WTC11 (cell line): ENCODE measurements at regions not wholly inside any gene's neighbourhood (a gene's known extent, or its start where the extent isn't known, plus 50 kb on each side); places are given as distances from the start of the nearest gene placed in this dataset.

ENCODE experiments used
- ATF1 ChIP-seq: sonication (generic); formaldehyde crosslinking; IDR thresholded peaks from 2 replicates; pipeline ENCODE4 v1.8.1; 2023; ENCODE audit warnings: mild to moderate bottlenecking, moderate library complexity, missing genetic modification reagents
- CTCF ChIP-seq: fragments of 200-600 bp; IDR thresholded peaks from 2 replicates; pipeline ENCODE4 v1.8.0; 2022; ENCODE audit warnings: antibody characterized with exemption
- ELF4 ChIP-seq: sonication (generic); formaldehyde crosslinking; IDR thresholded peaks from 2 replicates; pipeline ENCODE4 v1.8.1; 2022; ENCODE audit warnings: low read depth, mild to moderate bottlenecking, moderate library complexity, missing genetic modification reagents
- MAX ChIP-seq: sonication (generic); formaldehyde crosslinking; IDR thresholded peaks from 2 replicates; pipeline ENCODE4 v1.8.0; 2022; ENCODE audit warnings: mild to moderate bottlenecking, missing genetic modification reagents
- SMAD3 ChIP-seq: sonication (generic); formaldehyde crosslinking; IDR thresholded peaks from 2 replicates; pipeline ENCODE4 v1.8.0; 2022; ENCODE audit warnings: missing genetic modification reagents, mild to moderate bottlenecking, borderline replicate concordance
- SMAD4 ChIP-seq: sonication (generic); formaldehyde crosslinking; IDR thresholded peaks from 2 replicates; pipeline ENCODE4 v1.8.0; 2022; ENCODE audit warnings: mild to moderate bottlenecking, missing genetic modification reagents
- TCF7 ChIP-seq: sonication (generic); formaldehyde crosslinking; IDR thresholded peaks from 2 replicates; pipeline ENCODE4 v1.8.0; 2022; ENCODE audit warnings: mild to moderate bottlenecking, low read depth, missing genetic modification reagents, moderate library complexity
- USF2 ChIP-seq: sonication (generic); formaldehyde crosslinking; IDR thresholded peaks from 2 replicates; pipeline ENCODE4 v1.8.1; 2023; ENCODE audit warnings: mild to moderate bottlenecking, missing genetic modification reagents, moderate library complexity
- ZBTB43 ChIP-seq: sonication (generic); formaldehyde crosslinking; IDR thresholded peaks from 2 replicates; pipeline ENCODE4 v1.8.1; 2023; ENCODE audit warnings: mild to moderate bottlenecking, missing genetic modification reagents

- TF ChIP-seq USF2 (CRISPR knock-in tag) (no peak), CTCF (no peak), ZBTB43 (CRISPR knock-in tag) (no peak), TCF7 (CRISPR knock-in tag) (no peak), ELF4 (CRISPR knock-in tag) (no peak), SMAD4 (CRISPR knock-in tag) (no peak), SMAD3 (CRISPR knock-in tag) (no peak), MAX (no peak), ATF1 (CRISPR knock-in tag) (no peak)
Measured at GRCh38 chr9:71303351-71303750, 181.9 kb upstream of the TRPM3 start.
